ENCODE measurements at regions not wholly inside any gene's neighbourhood (a gene's known extent, or its start where the extent isn't known, plus 50 kb on each side); places are given as distances from the start of the nearest gene placed in this dataset.

DNA sequence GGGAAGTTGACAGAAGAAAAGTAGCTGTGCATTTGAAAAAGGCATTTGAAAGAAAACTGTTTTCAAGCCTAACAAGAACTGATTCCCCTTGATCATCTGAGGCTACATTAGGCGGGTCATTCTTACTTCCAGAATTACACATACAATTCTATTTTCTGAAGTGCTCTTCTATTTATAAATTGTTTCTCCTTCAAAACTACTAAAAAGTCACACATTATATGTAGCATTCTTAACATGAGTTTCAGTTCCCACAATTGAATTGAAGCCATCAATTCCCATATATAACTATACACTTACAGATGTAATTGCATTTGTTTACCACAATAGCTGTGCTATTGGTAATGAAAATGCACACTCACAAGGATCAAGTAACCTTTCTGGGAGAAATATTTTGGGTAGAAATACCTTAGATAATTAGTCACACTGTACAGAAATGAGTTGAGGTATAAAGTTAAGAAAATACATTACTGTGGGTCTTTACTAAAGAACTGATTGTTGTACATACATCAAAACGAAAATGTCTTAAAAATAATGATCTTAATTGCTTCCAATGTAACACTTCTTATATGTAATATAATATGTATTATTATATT lies 1688.0 kb upstream of the AGA start:
- TF ChIP-seq POLR2A (IDR thresholded peaks at IDR 0.05), result no peak
- TF ChIP-seq, protein P1, sequence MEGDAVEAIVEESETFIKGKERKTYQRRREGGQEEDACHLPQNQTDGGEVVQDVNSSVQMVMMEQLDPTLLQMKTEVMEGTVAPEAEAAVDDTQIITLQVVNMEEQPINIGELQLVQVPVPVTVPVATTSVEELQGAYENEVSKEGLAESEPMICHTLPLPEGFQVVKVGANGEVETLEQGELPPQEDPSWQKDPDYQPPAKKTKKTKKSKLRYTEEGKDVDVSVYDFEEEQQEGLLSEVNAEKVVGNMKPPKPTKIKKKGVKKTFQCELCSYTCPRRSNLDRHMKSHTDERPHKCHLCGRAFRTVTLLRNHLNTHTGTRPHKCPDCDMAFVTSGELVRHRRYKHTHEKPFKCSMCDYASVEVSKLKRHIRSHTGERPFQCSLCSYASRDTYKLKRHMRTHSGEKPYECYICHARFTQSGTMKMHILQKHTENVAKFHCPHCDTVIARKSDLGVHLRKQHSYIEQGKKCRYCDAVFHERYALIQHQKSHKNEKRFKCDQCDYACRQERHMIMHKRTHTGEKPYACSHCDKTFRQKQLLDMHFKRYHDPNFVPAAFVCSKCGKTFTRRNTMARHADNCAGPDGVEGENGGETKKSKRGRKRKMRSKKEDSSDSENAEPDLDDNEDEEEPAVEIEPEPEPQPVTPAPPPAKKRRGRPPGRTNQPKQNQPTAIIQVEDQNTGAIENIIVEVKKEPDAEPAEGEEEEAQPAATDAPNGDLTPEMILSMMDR (IDR thresholded peaks at IDR 0.05), result no peak
- H3K4me1 ChIP-seq, result no peaks in the 10 kb centered on the region
- no peak overlapping the region for H3K27ac ChIP-seq
- H3K4me3 ChIP-seq, result no peak overlapping the region
- H3K9me3 ChIP-seq, result no peaks in the 10 kb centered on the region
- H3K36me3 ChIP-seq (ENCODE audit: low read depth, missing control alignments), result no peaks in the 10 kb centered on the region
- no peaks in the 10 kb centered on the region for H3K27me3 ChIP-seq
- WGBS, 2 donors, result 74 to 90% methylated on average over 2 of the region's 2 CpGs
- intact Hi-C loops (cut with DNase I; ENCODE audit: low total_unique reads), result no loop called here
- DNase-seq, result no peak

DNA sequence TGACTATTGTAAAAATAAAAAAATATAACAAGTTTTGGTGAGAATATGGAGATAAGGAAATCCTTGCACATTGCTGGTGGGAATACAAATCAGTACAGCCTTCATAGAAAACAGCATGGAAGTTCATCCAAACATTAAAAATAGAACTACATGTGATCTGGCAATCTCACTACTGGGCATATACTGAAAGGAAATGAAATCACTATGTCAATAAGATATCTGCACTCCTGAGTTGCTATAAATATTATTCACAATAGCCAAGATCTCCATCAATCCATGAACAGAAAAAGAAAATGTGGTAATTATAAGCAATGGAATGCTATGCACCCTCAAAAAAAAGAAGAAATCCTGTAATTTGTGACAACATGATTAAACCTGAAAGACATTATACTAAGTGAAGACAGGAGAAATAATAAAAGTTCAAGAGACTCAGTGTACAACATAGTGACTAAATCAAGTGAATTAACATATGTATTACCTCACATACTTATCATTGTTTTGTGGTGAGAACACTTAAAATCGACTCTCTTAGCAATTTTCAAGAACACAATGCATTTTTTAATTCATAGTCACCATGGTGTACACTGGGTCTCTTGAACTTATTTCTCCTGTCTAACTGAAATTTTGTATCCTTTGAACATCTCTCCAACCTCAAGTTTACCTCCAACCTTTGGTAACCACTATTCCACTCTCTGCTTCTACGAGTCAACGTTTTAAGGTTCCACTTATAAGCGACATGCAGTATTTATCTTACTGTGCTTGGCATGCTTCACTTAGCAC lies 1703.7 kb upstream of the AGA start:
- intact Hi-C loops (cut with DNase I; ENCODE audit: low total_unique reads), result no loop called here
- TF ChIP-seq, protein P1 (IDR thresholded peaks at IDR 0.05), result no peak
- no peak for TF ChIP-seq POLR2A (IDR thresholded peaks at IDR 0.05)
- no peak for DNase-seq

GRCh38 chr4:179151770-179152169 lies 1709.5 kb upstream of the AGA start:
- no peaks in the 10 kb centered on the region for H3K36me3 ChIP-seq (ENCODE audit: low read depth, missing control alignments)
- no peak overlapping the region for H3K27ac ChIP-seq
- H3K9me3 ChIP-seq, result no peaks in the 10 kb centered on the region
- no peak for TF ChIP-seq POLR2A (IDR thresholded peaks at IDR 0.05)
- TF ChIP-seq, protein P1 (IDR thresholded peaks at IDR 0.05), result no peak
- no peaks in the 10 kb centered on the region for H3K27me3 ChIP-seq
- no peak for DNase-seq
- no peaks in the 10 kb centered on the region for H3K4me1 ChIP-seq
- no peak overlapping the region for H3K4me3 ChIP-seq
- WGBS, 2 donors, result 37 to 41% methylated on average over 5 to 6 of the region's 6 CpGs
- intact Hi-C loops (cut with DNase I; ENCODE audit: low total_unique reads), result no loop called here

More for the DNA sequence above, 1703.7 kb upstream of the AGA start:
- 82 to 85% methylated on average over 4 of the region's 4 CpGs for WGBS, 2 donors
- no peak overlapping the region for H3K27ac ChIP-seq
- no peaks in the 10 kb centered on the region for H3K27me3 ChIP-seq
- no peak overlapping the region for H3K4me3 ChIP-seq
- no peaks in the 10 kb centered on the region for H3K9me3 ChIP-seq
- H3K36me3 ChIP-seq (ENCODE audit: low read depth, missing control alignments), result no peaks in the 10 kb centered on the region
- no peaks in the 10 kb centered on the region for H3K4me1 ChIP-seq

GRCh38 chr4:179163147-179163546 lies 1720.9 kb upstream of the AGA start:
- intact Hi-C loops (cut with DNase I; ENCODE audit: low total_unique reads), result no loop called here
- DNase-seq, result no peak
- Histone ChIP-seq H3K9me3 (no peaks in the 10 kb centered on the region), H3K27ac (no peak overlapping the region), H3K27me3 (no peaks in the 10 kb centered on the region), H3K36me3 (ENCODE audit: low read depth, missing control alignments) (no peaks in the 10 kb centered on the region), H3K4me3 (no peak overlapping the region), H3K4me1 (no peaks in the 10 kb centered on the region)
- 83 to 89% methylated on average over 2 of the region's 2 CpGs for WGBS, 2 donors
- TF ChIP-seq, protein P1 (IDR thresholded peaks at IDR 0.05), result no peak
- no peak for TF ChIP-seq POLR2A (IDR thresholded peaks at IDR 0.05)
